ENCODE measurements at regions not wholly inside any gene's neighbourhood (a gene's known extent, or its start where the extent isn't known, plus 50 kb on each side); places are given as distances from the start of the nearest gene placed in this dataset.

DNA sequence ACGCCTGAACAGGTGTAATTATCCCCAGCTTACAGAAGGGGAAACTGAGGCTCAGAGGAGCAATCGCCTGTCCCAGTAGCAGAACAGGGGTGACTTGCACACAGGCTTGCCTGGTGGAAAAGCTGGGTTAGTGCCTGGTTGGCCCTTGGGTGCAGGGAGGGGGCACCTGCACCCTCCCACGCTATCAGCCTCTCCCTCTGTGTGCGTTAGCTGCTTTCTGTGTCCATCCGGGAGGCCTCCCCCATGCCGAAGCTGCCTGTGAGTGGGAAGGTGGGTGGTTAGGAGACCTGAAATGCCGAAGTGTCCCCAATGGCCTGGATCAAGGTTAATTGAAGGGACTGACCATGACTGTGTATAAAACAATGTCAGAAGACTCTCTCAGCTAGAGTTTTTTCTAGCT lies 295.0 kb downstream of the ZNF536 start:
- TF ChIP-seq, protein P1, sequence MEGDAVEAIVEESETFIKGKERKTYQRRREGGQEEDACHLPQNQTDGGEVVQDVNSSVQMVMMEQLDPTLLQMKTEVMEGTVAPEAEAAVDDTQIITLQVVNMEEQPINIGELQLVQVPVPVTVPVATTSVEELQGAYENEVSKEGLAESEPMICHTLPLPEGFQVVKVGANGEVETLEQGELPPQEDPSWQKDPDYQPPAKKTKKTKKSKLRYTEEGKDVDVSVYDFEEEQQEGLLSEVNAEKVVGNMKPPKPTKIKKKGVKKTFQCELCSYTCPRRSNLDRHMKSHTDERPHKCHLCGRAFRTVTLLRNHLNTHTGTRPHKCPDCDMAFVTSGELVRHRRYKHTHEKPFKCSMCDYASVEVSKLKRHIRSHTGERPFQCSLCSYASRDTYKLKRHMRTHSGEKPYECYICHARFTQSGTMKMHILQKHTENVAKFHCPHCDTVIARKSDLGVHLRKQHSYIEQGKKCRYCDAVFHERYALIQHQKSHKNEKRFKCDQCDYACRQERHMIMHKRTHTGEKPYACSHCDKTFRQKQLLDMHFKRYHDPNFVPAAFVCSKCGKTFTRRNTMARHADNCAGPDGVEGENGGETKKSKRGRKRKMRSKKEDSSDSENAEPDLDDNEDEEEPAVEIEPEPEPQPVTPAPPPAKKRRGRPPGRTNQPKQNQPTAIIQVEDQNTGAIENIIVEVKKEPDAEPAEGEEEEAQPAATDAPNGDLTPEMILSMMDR (conservative IDR thresholded peaks at IDR 0.05; ENCODE audit: low read length) = no peak
- TF ChIP-seq EZH2phosphoT487 (IDR thresholded peaks at IDR 0.05; ENCODE audit: borderline replicate concordance, low read depth, low read length) = no peak
